KMS-11 (cell line): ENCODE measurements at regions not wholly inside any gene's neighbourhood (a gene's known extent, or its start where the extent isn't known, plus 50 kb on each side); places are given as distances from the start of the nearest gene placed in this dataset.
"Not testable (repeated sequence)": the region's sequence is repeated elsewhere in the genome, so short reads cannot be mapped to it uniquely, and the experiment has no call there.

ENCODE experiments used
- H2AFZ ChIP-seq: fragments of 200-600 bp; sonication (generic); 2 replicates; pipeline ENCODE4 v1.6.1; 2016; ENCODE audit warnings: antibody characterized with exemption, mixed run types, low read depth
- H3K27ac ChIP-seq: fragments of 200-600 bp; sonication (generic); 2 replicates; pipeline ENCODE4 v1.6.1; 2016; ENCODE audit warnings: mild to moderate bottlenecking, mixed run types
- H3K27me3 ChIP-seq: fragments of 200-600 bp; sonication (generic); 2 replicates; pipeline ENCODE4 v1.6.1; 2017; ENCODE audit warnings: mild to moderate bottlenecking, low read depth, mixed run types, moderate library complexity; ENCODE audit not compliant: insufficient read depth
- H3K36me3 ChIP-seq: fragments of 200-600 bp; sonication (generic); 2 replicates; pipeline ENCODE4 v1.6.1; 2017; ENCODE audit warnings: mild to moderate bottlenecking, mixed run types; ENCODE audit not compliant: insufficient read depth
- H3K4me1 ChIP-seq: fragments of 200-600 bp; sonication (generic); 2 replicates; pipeline ENCODE4 v1.6.1; 2016; ENCODE audit warnings: mild to moderate bottlenecking, low read depth, mixed run types; ENCODE audit not compliant: poor library complexity, severe bottlenecking
- H3K4me2 ChIP-seq: fragments of 200-600 bp; sonication (generic); 2 replicates; pipeline ENCODE4 v1.7.0; 2016; ENCODE audit warnings: mild to moderate bottlenecking, mixed run types
- H3K4me3 ChIP-seq: fragments of 200-600 bp; sonication (generic); IDR thresholded peaks from 2 replicates; pipeline ENCODE4 v1.6.1; 2017; ENCODE audit warnings: low read depth, low read length, mixed read lengths; ENCODE audit not compliant: insufficient read depth
- H3K79me2 ChIP-seq: fragments of 200-600 bp; sonication (generic); 2 replicates; pipeline ENCODE4 v1.6.1; 2016; ENCODE audit warnings: low read depth, mixed run types; ENCODE audit not compliant: insufficient read depth
- H3K9ac ChIP-seq: fragments of 200-600 bp; sonication (generic); 2 replicates; pipeline ENCODE4 v1.6.1; 2016; ENCODE audit warnings: mild to moderate bottlenecking, mixed run types
- H4K20me1 ChIP-seq: fragments of 200-600 bp; sonication (generic); 2 replicates; pipeline ENCODE4 v1.6.1; 2016; ENCODE audit warnings: mild to moderate bottlenecking, mixed run types; ENCODE audit not compliant: insufficient read depth
- CTCF ChIP-seq: fragments of 200-600 bp; sonication (generic); conservative IDR thresholded peaks from 2 replicates; pipeline ENCODE4 v1.6.1; 2017; ENCODE audit warnings: low read depth, mild to moderate bottlenecking, antibody characterized with exemption, low read length, moderate library complexity, mixed read lengths

DNA sequence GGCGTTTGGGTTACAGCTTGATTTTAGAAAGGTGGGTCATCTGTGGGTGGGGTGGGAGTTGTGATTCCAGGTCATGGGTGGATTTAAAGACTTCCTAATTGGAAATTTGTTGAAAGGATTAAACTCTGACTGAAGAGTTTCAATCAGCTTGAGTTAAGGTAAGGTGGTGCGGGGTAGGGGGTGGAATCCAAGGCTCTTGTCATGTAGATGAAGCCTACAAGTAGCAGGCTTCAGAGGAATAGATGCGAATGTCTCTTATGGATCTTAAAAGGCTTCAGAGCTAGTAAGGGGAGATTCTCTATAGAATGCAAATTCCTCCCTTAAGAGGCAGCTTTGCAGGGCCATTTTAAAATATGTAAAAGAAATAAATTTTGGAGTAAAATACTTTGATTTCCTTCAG is 645.3 kb downstream of the FRK start:
- no peak for TF ChIP-seq CTCF
- H3K36me3 ChIP-seq = no peaks in the 10 kb centered on the region
- no peaks in the 10 kb centered on the region for H4K20me1 ChIP-seq
- H3K79me2 ChIP-seq = no peaks in the 10 kb centered on the region
- H2AFZ ChIP-seq = no peak overlapping the region
- no peaks in the 10 kb centered on the region for H3K4me1 ChIP-seq
- H3K4me2 ChIP-seq = no peak overlapping the region
- no peak overlapping the region for H3K27ac ChIP-seq
- H3K27me3 ChIP-seq = no peaks in the 10 kb centered on the region
- H3K9ac ChIP-seq = no peak overlapping the region
- H3K4me3 ChIP-seq = no peak overlapping the region

DNA sequence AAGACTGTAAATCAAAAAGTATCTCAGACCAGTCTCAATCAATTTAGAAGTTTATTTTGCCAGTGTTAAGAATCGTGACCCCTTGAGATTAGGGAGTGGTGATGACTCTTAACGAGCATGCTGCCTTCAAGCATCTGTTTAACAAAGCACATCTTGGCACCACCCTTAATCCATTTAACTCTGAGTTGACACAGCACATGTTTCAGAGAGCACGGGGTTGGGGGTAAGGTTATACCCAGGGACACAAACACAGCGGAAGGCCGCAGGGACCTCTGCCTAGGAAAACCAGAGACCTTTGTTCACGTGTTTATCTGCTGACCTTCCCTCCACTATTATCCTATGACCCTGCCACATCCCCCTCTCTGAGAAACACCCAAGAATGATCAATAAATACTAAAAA is 645.8 kb downstream of the FRK start:
- not testable (repeated sequence) for H3K27ac ChIP-seq, H3K4me2 ChIP-seq, H4K20me1 ChIP-seq, H3K4me1 ChIP-seq, H3K27me3 ChIP-seq, H3K9ac ChIP-seq, H2AFZ ChIP-seq, H3K79me2 ChIP-seq, H3K4me3 ChIP-seq, H3K36me3 ChIP-seq

DNA sequence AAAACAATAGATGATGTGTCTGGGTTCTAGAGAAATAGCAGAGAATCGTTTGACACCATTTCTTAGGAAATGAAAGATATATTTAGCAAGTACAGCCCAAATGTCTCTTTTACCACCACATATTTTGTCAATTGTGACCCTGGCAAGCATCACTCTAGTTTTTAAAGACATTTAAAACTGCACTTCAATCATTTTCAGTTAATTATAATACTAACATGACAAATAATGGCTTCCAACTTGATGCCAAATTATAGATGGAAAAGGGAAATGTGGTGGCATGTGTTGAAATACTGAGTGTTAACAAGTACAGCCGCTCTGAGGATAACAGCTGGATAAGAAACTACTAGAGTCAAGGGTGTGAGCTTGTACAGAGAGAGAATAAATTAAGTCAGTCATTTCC is 648.9 kb downstream of the FRK start:
- Histone ChIP-seq H4K20me1 (no peaks in the 10 kb centered on the region), H3K9ac (no peak overlapping the region), H3K36me3 (no peaks in the 10 kb centered on the region), H2AFZ (no peak overlapping the region), H3K4me3 (no peak overlapping the region), H3K4me1 (no peaks in the 10 kb centered on the region), H3K27me3 (no peaks in the 10 kb centered on the region), H3K79me2 (no peaks in the 10 kb centered on the region), H3K4me2 (no peak overlapping the region), H3K27ac (no peak overlapping the region)
- TF ChIP-seq CTCF = no peak

GRCh38 chr6:115404446-115404845 is 656.2 kb downstream of the FRK start:
- TF ChIP-seq CTCF = no peak
- H3K36me3 ChIP-seq = no peaks in the 10 kb centered on the region
- H3K27me3 ChIP-seq = no peaks in the 10 kb centered on the region
- H3K79me2 ChIP-seq = no peaks in the 10 kb centered on the region
- H3K4me1 ChIP-seq = no peaks in the 10 kb centered on the region
- no peak overlapping the region for H2AFZ ChIP-seq
- no peak overlapping the region for H3K9ac ChIP-seq
- H3K27ac ChIP-seq = no peak overlapping the region
- no peak overlapping the region for H3K4me2 ChIP-seq
- no peak overlapping the region for H3K4me3 ChIP-seq
- H4K20me1 ChIP-seq = no peaks in the 10 kb centered on the region

DNA sequence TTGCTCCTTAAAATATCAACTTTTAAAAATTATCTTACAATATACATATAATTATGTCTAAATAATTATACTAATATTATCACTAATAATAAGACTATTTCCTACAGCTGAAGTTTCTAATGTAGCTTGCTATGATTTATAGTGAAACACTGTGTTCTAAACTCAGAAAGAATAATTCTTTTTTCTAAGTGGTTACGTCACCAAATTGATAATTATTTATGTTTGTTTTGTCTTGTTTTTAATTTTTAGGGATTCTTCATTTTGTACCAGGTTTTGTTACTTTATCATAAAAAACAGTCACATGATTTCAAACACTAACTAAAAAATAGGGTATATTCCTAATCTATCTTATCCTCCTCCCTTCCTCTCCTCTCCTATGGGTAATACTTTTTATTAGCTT is 662.1 kb downstream of the FRK start:
- H3K27ac ChIP-seq = no peak overlapping the region

More for the DNA sequence above, 662.1 kb downstream of the FRK start:
- Histone ChIP-seq H3K27me3 (no peaks in the 10 kb centered on the region), H3K9ac (no peak overlapping the region), H3K4me3 (no peak overlapping the region), H4K20me1 (no peaks in the 10 kb centered on the region), H3K79me2 (no peaks in the 10 kb centered on the region), H2AFZ (no peak overlapping the region), H3K36me3 (no peaks in the 10 kb centered on the region), H3K4me1 (no peaks in the 10 kb centered on the region), H3K4me2 (no peak overlapping the region)
- TF ChIP-seq CTCF = no peak
